Nephron progenitor cell (in vitro differentiated cells): ENCODE measurements at regions not wholly inside any gene's neighbourhood (a gene's known extent, or its start where the extent isn't known, plus 50 kb on each side); places are given as distances from the start of the nearest gene placed in this dataset.

Experiments used
- DNase-seq: peaks from one replicate; pipeline ENCODE4 v3.0.0; 2021
- H3K27ac Mint-ChIP-seq: 2 replicates; pipeline ENCODE4 v1.8.0; 2021; ENCODE audit warnings: mild to moderate bottlenecking, moderate library complexity, mixed read lengths
- H3K27me3 Mint-ChIP-seq: 2 replicates; pipeline ENCODE4 v1.8.0; 2021; ENCODE audit warnings: mild to moderate bottlenecking, low read depth, mixed read lengths; ENCODE audit not compliant: poor library complexity
- H3K36me3 Mint-ChIP-seq: 2 replicates; pipeline ENCODE4 v1.8.0; 2021; ENCODE audit warnings: low read depth, mixed read lengths
- H3K4me1 Mint-ChIP-seq: 2 replicates; pipeline ENCODE4 v1.8.0; 2021; ENCODE audit warnings: mixed read lengths
- H3K4me3 Mint-ChIP-seq: 2 replicates; pipeline ENCODE4 v1.8.0; 2021; ENCODE audit warnings: mild to moderate bottlenecking, moderate library complexity, mixed read lengths
- H3K9me3 Mint-ChIP-seq: 2 replicates; pipeline ENCODE4 v1.8.0; 2021; ENCODE audit warnings: mild to moderate bottlenecking, moderate library complexity, mixed read lengths
- TF ChIP-seq, protein P1 (sequence below): fragments of 200-600 bp; sonication (generic); IDR thresholded peaks from 2 replicates; pipeline ENCODE4 v1.5.0; 2021; ENCODE audit warnings: antibody characterized with exemption

GRCh38 chr2:75287624-75288316, 88.5 kb upstream of the TACR1 start:
- H3K4me3 Mint-ChIP-seq: no peak overlapping the region
- H3K4me1 Mint-ChIP-seq: peaks cover 9% of the 10 kb centered on the region
- DNase-seq: no peak
- H3K9me3 Mint-ChIP-seq: no peaks in the 10 kb centered on the region
- H3K27ac Mint-ChIP-seq: no peak overlapping the region
- H3K36me3 Mint-ChIP-seq: no peaks in the 10 kb centered on the region
- H3K27me3 Mint-ChIP-seq: no peaks in the 10 kb centered on the region
- TF ChIP-seq, protein P1, sequence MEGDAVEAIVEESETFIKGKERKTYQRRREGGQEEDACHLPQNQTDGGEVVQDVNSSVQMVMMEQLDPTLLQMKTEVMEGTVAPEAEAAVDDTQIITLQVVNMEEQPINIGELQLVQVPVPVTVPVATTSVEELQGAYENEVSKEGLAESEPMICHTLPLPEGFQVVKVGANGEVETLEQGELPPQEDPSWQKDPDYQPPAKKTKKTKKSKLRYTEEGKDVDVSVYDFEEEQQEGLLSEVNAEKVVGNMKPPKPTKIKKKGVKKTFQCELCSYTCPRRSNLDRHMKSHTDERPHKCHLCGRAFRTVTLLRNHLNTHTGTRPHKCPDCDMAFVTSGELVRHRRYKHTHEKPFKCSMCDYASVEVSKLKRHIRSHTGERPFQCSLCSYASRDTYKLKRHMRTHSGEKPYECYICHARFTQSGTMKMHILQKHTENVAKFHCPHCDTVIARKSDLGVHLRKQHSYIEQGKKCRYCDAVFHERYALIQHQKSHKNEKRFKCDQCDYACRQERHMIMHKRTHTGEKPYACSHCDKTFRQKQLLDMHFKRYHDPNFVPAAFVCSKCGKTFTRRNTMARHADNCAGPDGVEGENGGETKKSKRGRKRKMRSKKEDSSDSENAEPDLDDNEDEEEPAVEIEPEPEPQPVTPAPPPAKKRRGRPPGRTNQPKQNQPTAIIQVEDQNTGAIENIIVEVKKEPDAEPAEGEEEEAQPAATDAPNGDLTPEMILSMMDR: no peak

- no peak overlapping the region for H3K27ac Mint-ChIP-seq
- no peak overlapping the region for H3K4me3 Mint-ChIP-seq
- H3K9me3 Mint-ChIP-seq: no peaks in the 10 kb centered on the region
- no peaks in the 10 kb centered on the region for H3K27me3 Mint-ChIP-seq
- no peaks in the 10 kb centered on the region for H3K4me1 Mint-ChIP-seq
- TF ChIP-seq, protein P1: no peak
- DNase-seq: no peak
- no peaks in the 10 kb centered on the region for H3K36me3 Mint-ChIP-seq
Measured at GRCh38 chr2:75284345-75284744, 85.0 kb upstream of the TACR1 start.

GRCh38 chr2:75278821-75279379, 79.6 kb upstream of the TACR1 start:
- H3K27ac Mint-ChIP-seq: no peak overlapping the region
- no peaks in the 10 kb centered on the region for H3K27me3 Mint-ChIP-seq
- H3K4me1 Mint-ChIP-seq: peaks cover 12% of the 10 kb centered on the region
- TF ChIP-seq, protein P1: no peak
- DNase-seq: no peak
- H3K36me3 Mint-ChIP-seq: no peaks in the 10 kb centered on the region
- H3K4me3 Mint-ChIP-seq: no peak overlapping the region
- peaks cover 4% of the 10 kb centered on the region for H3K9me3 Mint-ChIP-seq

DNA sequence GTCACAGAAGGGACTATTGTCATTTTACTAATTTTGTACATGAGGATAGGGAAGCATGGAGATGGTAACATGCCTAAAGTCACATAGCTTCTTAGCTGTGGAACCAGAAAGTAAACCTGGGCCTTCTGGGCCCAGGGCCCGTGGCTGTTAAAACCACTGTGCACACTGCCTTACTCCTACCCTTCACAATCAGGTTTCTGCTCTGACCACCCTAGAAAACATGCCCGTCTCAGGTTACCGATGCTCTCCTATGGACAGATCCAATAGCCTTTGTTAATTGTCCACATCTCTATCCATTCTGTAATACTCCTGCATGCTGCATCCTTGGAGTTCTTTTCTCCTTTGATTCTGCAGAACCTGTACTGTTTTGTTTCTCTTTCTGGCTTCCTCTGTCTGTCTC, 79.0 kb upstream of the TACR1 start:
- Mint-ChIP-seq H3K9me3 (peaks cover 10% of the 10 kb centered on the region), H3K4me3 (no peak overlapping the region), H3K4me1 (peaks cover 12% of the 10 kb centered on the region), H3K27me3 (no peaks in the 10 kb centered on the region), H3K27ac (no peak overlapping the region), H3K36me3 (no peaks in the 10 kb centered on the region)
- TF ChIP-seq, protein P1: no peak
- DNase-seq: no peak

DNA sequence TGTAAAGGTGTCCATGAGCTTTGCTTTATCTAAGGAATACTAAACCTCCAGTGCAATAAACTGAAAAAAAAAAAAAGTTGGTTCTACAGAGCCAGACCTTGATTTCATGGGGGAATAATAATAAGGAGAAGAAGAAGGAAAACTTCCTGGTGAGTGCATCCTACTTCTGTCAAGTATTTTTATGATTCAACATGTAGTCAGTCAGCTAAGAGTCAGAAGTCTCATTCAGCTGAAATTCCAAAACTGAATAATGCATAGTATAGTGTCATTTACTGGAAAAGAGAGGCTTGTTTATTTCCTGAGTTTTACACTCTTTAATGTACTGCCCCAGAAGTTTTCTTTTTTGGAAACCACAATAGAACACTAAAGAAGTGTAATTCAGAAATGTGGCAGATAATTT, 77.8 kb upstream of the TACR1 start:
- no peak overlapping the region for H3K4me3 Mint-ChIP-seq
- H3K9me3 Mint-ChIP-seq: peaks cover 16% of the 10 kb centered on the region
- H3K27me3 Mint-ChIP-seq: no peaks in the 10 kb centered on the region
- H3K4me1 Mint-ChIP-seq: peaks cover 12% of the 10 kb centered on the region
- H3K36me3 Mint-ChIP-seq: no peaks in the 10 kb centered on the region
- no peak overlapping the region for H3K27ac Mint-ChIP-seq
- DNase-seq: no peak
- TF ChIP-seq, protein P1: no peak
